Activated CD4-positive, alpha-beta T cell treated with anti-CD3 and anti-CD28 coated beads, Interleukin-2, amount 10 ng/mL, durations not matched to agents 24 days and 14 days (primary cell): ENCODE measurements at regions not wholly inside any gene's neighbourhood (a gene's known extent, or its start where the extent isn't known, plus 50 kb on each side); places are given as distances from the start of the nearest gene placed in this dataset.

Source experiments
- DNase-seq: peaks from one replicate; pipeline ENCODE4 v3.0.0; 2022
- H3K27ac Mint-ChIP-seq: one replicate; pipeline ENCODE4 v1.8.0; 2022; ENCODE audit warnings: mild to moderate bottlenecking, mixed read lengths
- H3K27me3 Mint-ChIP-seq: one replicate; pipeline ENCODE4 v1.8.0; 2022; ENCODE audit warnings: mixed read lengths
- H3K36me3 Mint-ChIP-seq: one replicate; pipeline ENCODE4 v1.8.0; 2022; ENCODE audit warnings: low read depth, mild to moderate bottlenecking, mixed read lengths
- H3K4me1 Mint-ChIP-seq: one replicate; pipeline ENCODE4 v1.8.0; 2021; ENCODE audit warnings: mixed read lengths
- H3K4me3 Mint-ChIP-seq: one replicate; pipeline ENCODE4 v1.8.0; 2022; ENCODE audit warnings: mild to moderate bottlenecking, moderate library complexity, mixed read lengths
- H3K9me3 Mint-ChIP-seq: one replicate; pipeline ENCODE4 v1.8.0; 2021; ENCODE audit warnings: mixed read lengths
- intact Hi-C: fragments of 100-400 bp; cut with micrococcal nuclease; formaldehyde crosslinking; loops from one replicate; pipeline ENCODE4 v1.15.1; 2023

DNA sequence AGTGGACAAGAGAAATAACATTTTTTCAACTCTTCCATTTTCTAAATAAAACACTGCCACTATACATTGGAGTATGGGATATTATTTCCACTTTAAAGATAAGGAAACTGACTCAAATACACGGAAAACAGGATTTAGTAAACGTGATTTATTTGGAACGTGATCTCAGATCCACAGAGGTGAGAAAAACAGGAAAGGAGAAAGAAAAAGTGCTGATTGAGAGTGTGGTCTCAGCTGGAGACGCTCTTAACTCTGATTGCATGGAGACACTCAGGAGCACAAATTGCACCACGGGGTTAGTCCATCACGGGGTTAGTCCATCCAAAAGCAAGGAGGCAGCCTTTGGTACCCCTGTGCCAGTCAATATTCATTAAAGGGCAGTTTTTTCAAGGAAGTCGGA is 142.5 kb downstream of the GNAT3 start:
- H3K27ac Mint-ChIP-seq = no peak overlapping the region
- DNase-seq = no peak
- H3K4me1 Mint-ChIP-seq = no peaks in the 10 kb centered on the region
- intact Hi-C loops = no loop called here
- no peaks in the 10 kb centered on the region for H3K27me3 Mint-ChIP-seq
- peaks cover 7% of the 10 kb centered on the region for H3K9me3 Mint-ChIP-seq
- H3K36me3 Mint-ChIP-seq = no peaks in the 10 kb centered on the region
- no peak overlapping the region for H3K4me3 Mint-ChIP-seq

DNA sequence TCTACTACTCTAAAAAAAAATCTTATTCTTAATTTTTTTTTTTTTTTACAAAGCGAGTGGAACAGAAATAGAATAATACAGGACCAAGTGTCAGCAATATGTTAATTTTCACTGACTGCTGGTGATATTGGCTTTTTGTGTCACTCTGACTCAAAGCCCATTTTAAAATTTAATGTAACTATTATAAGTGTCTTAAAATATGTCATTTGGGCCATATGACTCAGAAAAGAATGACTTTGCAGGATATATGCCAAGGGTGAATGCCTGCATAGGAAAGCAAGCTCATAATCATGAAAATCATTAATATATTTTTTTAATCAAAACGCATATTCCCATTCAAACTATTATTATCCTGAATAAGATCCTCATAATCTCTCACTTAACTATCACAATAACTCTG is 149.2 kb downstream of the GNAT3 start:
- no peaks in the 10 kb centered on the region for H3K36me3 Mint-ChIP-seq
- no peak for DNase-seq
- H3K4me1 Mint-ChIP-seq = no peaks in the 10 kb centered on the region
- H3K27ac Mint-ChIP-seq = no peak overlapping the region
- H3K27me3 Mint-ChIP-seq = no peaks in the 10 kb centered on the region
- intact Hi-C loops = no loop called here
- H3K9me3 Mint-ChIP-seq = peaks cover 7% of the 10 kb centered on the region
- no peak overlapping the region for H3K4me3 Mint-ChIP-seq

DNA sequence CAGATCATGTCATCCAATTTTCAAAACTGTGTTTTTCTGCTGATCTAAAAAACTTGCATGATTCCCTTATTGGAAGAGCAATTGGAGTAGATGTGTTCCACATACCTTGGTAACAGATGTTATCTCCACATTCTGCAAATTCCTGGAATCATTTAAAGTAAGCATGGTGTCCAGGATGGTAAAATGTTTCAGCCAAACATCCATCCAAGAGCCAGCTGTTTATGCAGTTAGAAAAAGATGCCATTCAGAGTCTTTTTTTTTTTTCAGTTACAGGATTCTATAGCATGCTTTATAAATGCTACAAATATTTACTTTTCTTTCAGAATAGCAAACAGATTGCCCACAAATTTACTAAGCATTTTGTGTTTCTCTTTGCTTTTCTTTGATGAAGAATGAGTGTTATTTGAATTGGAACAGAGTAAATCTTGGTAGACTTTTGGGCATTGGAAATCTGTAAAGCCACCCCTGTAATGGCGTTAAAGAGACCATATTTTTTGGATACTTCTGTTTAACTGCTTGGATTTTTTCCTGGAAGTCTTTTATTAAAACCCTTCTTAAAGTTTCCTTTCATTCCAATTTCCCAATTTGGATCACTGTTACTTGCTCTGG is 149.8 kb downstream of the GNAT3 start:
- Mint-ChIP-seq H3K4me1 (no peaks in the 10 kb centered on the region), H3K27ac (no peak overlapping the region), H3K36me3 (no peaks in the 10 kb centered on the region), H3K9me3 (peaks cover 7% of the 10 kb centered on the region), H3K4me3 (no peak overlapping the region), H3K27me3 (no peaks in the 10 kb centered on the region)
- intact Hi-C loops = no loop called here
- no peak for DNase-seq

DNA sequence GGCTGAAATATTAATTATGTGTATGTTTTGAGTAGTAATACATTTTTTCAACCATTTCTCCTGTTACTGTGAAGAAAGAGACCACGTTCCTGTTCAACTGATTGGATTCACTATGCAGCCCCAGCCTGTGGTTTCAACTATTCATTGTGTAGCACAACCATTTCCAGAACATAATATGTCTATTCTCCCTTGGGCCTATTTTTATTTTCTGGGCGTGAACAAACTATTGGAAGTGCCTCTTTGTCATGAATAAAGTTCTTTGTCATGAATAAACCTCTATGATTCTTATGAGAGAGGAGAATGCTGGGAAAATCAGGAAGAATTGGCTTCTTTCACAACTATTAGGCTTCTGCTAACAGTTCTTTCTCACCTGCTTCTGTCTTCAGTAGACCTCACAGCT is 152.4 kb downstream of the GNAT3 start:
- intact Hi-C loops = no loop called here
- no peaks in the 10 kb centered on the region for H3K4me1 Mint-ChIP-seq
- no peak for DNase-seq
- no peak overlapping the region for H3K27ac Mint-ChIP-seq
- H3K9me3 Mint-ChIP-seq = no peaks in the 10 kb centered on the region
- H3K36me3 Mint-ChIP-seq = no peaks in the 10 kb centered on the region
- H3K27me3 Mint-ChIP-seq = no peaks in the 10 kb centered on the region
- H3K4me3 Mint-ChIP-seq = no peak overlapping the region

DNA sequence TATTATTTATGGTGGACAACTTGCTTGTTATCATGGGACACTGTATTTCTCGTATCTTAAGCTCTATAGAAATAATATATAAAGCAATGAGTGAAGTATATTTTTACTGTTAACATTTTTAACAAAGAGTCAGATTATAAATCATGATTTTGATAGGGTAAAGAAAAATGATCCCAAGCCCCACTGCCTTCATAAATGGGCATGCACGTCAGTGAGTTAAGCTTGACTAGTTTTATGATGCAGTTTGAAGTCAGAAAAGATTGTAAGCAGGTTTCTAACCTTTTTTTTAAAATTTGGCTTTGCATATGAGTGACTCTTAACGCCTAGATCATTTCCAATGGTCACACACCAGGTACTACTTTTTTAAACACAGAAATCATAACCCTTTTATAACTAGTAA is 152.8 kb downstream of the GNAT3 start:
- no peak for DNase-seq
- no peaks in the 10 kb centered on the region for H3K4me1 Mint-ChIP-seq
- H3K36me3 Mint-ChIP-seq = no peaks in the 10 kb centered on the region
- intact Hi-C loops = no loop called here
- H3K27ac Mint-ChIP-seq = no peak overlapping the region
- no peaks in the 10 kb centered on the region for H3K9me3 Mint-ChIP-seq
- no peak overlapping the region for H3K4me3 Mint-ChIP-seq
- H3K27me3 Mint-ChIP-seq = no peaks in the 10 kb centered on the region

DNA sequence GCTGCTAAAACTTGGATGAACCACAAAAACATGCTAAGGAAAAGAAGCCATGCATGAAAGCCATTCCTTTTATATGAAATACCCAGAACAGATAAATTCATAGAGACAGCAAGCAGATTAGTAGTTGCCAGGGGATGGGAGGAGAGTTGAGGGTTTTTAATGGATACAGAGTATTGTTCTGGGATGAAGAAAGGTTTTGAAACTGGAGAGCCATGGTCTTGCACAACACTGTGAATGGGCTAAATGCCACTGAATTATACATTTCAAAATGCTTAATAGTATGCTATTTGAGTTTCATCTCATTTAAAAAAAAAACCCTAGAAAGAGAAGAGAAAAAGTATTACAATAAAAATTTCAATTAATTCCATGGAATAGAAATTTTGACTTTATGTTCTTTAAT is 154.3 kb downstream of the GNAT3 start:
- Mint-ChIP-seq H3K27me3 (no peaks in the 10 kb centered on the region), H3K9me3 (no peaks in the 10 kb centered on the region), H3K4me1 (no peaks in the 10 kb centered on the region), H3K27ac (no peak overlapping the region), H3K36me3 (no peaks in the 10 kb centered on the region), H3K4me3 (no peak overlapping the region)
- intact Hi-C loops = no loop called here
- no peak for DNase-seq

DNA sequence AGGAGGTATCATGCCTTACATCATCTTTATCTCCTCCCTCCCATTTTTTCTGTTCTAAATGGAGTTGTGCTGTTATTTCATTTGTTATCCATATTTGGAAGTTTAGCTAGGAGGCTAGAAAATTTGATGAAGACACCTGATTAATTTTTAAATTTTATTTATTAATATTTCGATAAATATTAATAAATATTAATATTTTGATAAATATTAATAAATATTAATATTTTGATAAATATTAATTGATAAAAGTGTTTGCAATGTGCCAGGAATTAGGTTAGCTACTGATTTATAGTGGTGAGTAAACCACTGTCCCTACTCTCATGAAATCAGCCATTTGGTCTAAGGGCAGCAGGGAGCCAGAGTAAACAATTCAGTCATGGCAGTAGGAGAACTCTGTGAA is 161.4 kb downstream of the GNAT3 start:
- no peaks in the 10 kb centered on the region for H3K9me3 Mint-ChIP-seq
- no peaks in the 10 kb centered on the region for H3K4me1 Mint-ChIP-seq
- H3K36me3 Mint-ChIP-seq = no peaks in the 10 kb centered on the region
- no peaks in the 10 kb centered on the region for H3K27me3 Mint-ChIP-seq
- intact Hi-C loops = no loop called here
- no peak for DNase-seq
- H3K4me3 Mint-ChIP-seq = no peak overlapping the region
- H3K27ac Mint-ChIP-seq = no peak overlapping the region

DNA sequence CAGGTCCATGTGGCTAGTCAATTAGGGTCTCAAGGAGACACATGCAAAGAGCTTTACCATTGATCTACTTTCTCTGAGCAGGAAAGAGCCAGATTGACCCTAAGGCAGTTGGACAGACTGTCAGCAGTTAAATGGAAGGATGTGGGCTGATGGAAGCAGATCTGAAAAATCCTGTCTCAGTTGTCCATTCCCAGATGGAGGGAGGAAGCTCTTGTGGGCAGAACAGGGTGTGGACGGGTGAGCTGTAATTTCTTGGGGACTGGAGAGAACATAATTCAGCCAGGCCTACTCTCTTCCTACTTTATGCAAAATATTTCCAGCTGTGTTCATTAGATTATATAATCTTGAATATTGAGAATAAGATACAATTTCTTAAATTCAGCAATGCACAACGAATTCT is 163.6 kb downstream of the GNAT3 start:
- intact Hi-C loops = no loop called here
- H3K36me3 Mint-ChIP-seq = no peaks in the 10 kb centered on the region
- H3K4me3 Mint-ChIP-seq = no peak overlapping the region
- H3K9me3 Mint-ChIP-seq = no peaks in the 10 kb centered on the region
- no peaks in the 10 kb centered on the region for H3K4me1 Mint-ChIP-seq
- DNase-seq = no peak
- no peaks in the 10 kb centered on the region for H3K27me3 Mint-ChIP-seq
- no peak overlapping the region for H3K27ac Mint-ChIP-seq

DNA sequence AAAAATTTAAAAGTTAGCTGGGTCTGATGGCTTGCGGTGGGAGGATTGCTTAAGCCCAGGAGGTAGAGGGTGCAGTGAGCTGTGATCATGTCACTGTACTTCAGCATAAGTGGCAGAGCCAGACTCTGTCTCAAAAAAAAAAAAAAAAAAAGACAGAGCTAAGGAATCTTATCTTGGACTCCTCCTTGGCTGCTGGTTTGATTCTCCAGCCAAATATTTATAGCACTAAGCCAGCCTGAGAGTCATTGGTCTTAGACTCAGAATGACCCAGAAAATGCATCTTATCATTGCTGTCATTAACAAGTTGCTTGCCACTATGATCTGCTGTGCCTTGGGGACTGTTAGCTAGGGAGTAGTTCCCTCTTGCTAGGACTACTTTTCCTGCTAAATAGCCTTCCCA is 164.7 kb downstream of the GNAT3 start:
- Mint-ChIP-seq H3K9me3 (no peaks in the 10 kb centered on the region), H3K27ac (no peak overlapping the region), H3K4me3 (no peak overlapping the region), H3K36me3 (no peaks in the 10 kb centered on the region), H3K4me1 (no peaks in the 10 kb centered on the region), H3K27me3 (no peaks in the 10 kb centered on the region)
- intact Hi-C loops = loop anchor here (2.0 kb wide), 1 partner anchor 196 kb away; no protein-coding TSS in a partner anchor
- DNase-seq = no peak

DNA sequence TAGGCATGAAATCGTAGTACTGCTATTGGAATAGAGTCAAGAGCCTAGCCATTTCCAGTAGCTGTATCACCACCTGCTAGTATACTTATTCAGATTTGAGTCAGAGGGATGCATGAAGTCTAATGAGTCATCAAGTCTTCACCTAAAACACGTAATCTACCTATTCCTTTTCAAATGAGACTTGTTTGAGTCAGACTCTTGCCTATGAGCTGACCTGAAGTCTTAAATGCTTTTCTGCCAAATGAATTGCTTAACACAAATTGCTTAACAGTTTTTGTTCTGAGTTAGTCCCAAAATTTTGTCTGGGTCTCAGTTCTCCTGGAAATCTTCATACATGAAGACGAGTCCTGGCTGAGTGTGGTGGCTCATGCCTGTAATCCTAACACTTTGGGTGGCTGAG is 165.2 kb downstream of the GNAT3 start:
- no peaks in the 10 kb centered on the region for H3K9me3 Mint-ChIP-seq
- no peak for DNase-seq
- H3K27ac Mint-ChIP-seq = no peak overlapping the region
- no peaks in the 10 kb centered on the region for H3K4me1 Mint-ChIP-seq
- H3K4me3 Mint-ChIP-seq = no peak overlapping the region
- intact Hi-C loops = loop anchor here (2.0 kb wide), 1 partner anchor 196 kb away; no protein-coding TSS in a partner anchor
- no peaks in the 10 kb centered on the region for H3K36me3 Mint-ChIP-seq
- H3K27me3 Mint-ChIP-seq = no peaks in the 10 kb centered on the region

DNA sequence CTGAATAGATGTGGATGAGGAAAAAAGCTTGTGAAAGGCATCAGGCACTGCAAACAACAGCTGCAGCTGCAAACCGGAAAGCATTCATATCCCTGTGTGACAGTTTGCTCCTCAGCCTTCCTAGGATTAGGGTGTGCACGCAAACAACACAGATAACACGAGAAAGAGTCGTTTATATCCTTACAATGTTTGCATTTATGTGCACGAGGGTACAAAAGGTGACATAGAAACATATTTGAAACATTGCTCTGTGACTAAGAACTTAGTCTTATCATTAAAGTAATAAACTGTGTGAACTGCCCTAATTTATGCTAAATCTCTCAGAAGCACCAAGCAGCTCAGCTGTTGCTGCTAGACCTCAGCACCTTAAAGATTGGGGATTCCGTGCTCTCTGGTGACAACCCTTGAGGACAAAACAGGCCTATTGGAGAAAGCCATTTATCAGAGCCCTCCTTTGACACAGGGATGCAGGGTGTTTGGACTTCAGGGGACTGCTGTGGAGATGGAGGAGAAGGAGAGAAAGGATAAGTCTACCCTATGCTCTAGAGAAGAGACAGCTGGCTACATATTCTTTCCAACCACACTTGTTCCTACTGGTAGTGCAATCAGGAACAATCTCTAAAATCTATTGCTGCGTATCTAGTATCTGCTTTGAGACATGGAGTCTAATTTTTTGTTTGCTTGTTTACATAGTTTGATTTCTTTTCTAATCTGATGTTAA is 176.2 kb downstream of the GNAT3 start:
- no peak overlapping the region for H3K4me3 Mint-ChIP-seq
- no peaks in the 10 kb centered on the region for H3K4me1 Mint-ChIP-seq
- peaks cover 2% of the 10 kb centered on the region for H3K27me3 Mint-ChIP-seq
- intact Hi-C loops = no loop called here
- no peaks in the 10 kb centered on the region for H3K9me3 Mint-ChIP-seq
- H3K36me3 Mint-ChIP-seq = no peaks in the 10 kb centered on the region
- no peak overlapping the region for H3K27ac Mint-ChIP-seq
- DNase-seq = no peak

DNA sequence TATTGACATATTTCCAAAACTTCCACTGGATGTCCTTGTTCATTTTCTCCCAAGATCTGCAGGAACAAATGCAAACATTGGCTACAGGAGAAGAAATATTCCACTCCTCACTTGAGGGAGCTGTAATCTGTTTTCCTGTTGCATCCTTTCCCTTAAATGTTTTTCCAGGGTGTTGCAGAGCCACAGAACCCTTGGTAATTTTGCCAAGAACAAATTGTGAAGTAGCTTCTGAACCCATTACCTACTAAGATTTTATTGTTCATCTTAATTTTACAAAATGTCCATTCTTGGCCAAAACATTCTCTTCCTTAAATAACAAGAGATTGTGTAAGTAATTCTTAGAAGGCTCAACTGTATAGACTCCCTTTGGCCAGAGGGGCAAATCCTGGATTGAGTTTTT is 177.0 kb downstream of the GNAT3 start:
- Mint-ChIP-seq H3K4me1 (no peaks in the 10 kb centered on the region), H3K4me3 (no peak overlapping the region)
- intact Hi-C loops = no loop called here

DNA sequence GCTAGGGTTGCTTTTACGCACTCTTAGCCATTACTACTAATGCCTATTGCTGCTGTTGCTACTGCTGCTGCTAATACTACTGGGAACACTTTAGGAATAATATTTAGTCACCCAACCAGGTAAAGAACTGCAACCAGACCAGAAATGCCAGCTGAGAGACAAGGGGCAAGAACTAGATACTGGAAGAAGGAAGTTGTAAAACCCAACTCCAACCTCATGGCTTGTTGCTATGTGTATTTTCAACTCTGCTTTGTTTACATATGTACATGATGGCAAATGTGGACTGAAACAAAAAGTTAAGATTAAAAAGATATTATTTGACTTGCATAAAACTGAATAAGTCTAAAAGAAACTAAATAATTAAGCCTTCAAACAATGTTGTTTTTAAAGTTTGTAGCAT is 177.7 kb downstream of the GNAT3 start:
- Mint-ChIP-seq H3K9me3 (no peaks in the 10 kb centered on the region), H3K36me3 (no peaks in the 10 kb centered on the region), H3K27ac (no peak overlapping the region), H3K4me3 (no peak overlapping the region), H3K4me1 (no peaks in the 10 kb centered on the region), H3K27me3 (peaks cover 2% of the 10 kb centered on the region)
- no peak for DNase-seq
- intact Hi-C loops = no loop called here

More for the DNA sequence above, 177.0 kb downstream of the GNAT3 start:
- Mint-ChIP-seq H3K9me3 (no peaks in the 10 kb centered on the region), H3K36me3 (no peaks in the 10 kb centered on the region), H3K27ac (no peak overlapping the region), H3K27me3 (peaks cover 2% of the 10 kb centered on the region)
- no peak for DNase-seq

DNA sequence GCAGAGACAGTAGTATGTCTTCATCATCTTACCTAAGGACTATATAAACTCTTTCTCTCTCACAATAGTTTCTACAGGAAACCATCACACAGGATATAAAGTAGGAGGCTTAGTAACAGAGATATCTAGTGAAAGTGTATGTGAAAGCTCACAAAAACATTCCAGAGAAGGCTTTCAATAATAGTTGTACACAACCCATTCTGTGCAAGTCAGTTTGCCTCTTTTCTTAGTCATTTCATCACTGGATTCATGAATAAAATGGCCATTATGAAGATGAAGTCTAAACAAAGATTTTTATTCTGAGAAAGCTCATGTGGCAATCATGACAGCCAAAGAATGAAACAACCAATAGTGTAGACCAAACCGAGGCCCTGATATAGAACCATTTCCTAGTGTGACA is 178.8 kb downstream of the GNAT3 start:
- Mint-ChIP-seq H3K4me3 (no peak overlapping the region), H3K27me3 (peaks cover 2% of the 10 kb centered on the region), H3K4me1 (no peaks in the 10 kb centered on the region), H3K27ac (no peak overlapping the region), H3K9me3 (no peaks in the 10 kb centered on the region), H3K36me3 (no peaks in the 10 kb centered on the region)
- no peak for DNase-seq
- intact Hi-C loops = no loop called here

DNA sequence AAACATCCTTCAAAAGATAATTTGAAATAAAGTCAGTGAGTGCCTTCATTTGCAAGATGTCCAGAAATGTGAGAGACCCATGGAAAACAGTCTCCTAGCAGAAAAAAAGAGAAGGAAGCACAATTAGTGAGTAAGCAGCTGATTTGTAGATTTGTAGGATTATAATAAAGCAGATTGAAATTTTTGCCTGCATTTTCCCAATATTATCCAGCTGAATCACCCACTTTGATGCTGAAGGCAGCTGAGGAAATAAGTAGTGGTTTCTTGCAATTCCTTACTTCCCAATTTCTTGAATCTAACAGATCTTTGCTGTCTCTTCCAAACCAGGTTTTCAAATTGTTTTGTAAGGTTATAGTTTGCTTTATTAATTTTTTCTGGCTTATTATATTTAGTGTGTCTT is 181.4 kb downstream of the GNAT3 start:
- intact Hi-C loops = no loop called here
- Mint-ChIP-seq H3K27me3 (peaks cover 2% of the 10 kb centered on the region), H3K4me3 (no peak overlapping the region), H3K27ac (no peak overlapping the region), H3K36me3 (no peaks in the 10 kb centered on the region), H3K9me3 (peaks cover 10% of the 10 kb centered on the region), H3K4me1 (no peaks in the 10 kb centered on the region)
- DNase-seq = no peak
